ENCODE measurements at regions not wholly inside any gene's neighbourhood (a gene's known extent, or its start where the extent isn't known, plus 50 kb on each side); places are given as distances from the start of the nearest gene placed in this dataset.

DNA sequence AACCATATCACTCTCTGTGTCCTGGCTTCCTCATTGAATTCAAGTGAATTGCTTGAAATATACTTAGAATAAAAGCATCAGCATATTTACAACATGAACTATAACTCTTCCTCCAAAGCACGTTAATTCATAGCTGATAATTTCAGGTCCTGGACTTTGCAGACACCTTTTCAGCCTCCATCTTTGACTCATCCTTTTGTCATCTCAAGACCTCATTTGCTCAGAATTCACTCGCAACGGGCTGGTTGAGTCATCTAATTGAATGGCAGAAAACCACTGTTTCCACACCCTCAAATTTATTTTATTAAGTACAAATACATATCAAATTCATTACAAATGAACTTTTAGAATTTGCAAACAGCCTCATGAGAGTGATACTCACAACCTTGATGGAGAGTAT lies 545.7 kb downstream of the GATA3 start:
- Histone ChIP-seq H3K27ac (no peak overlapping the region), H3K4me1 (no peaks in the 10 kb centered on the region), H3K9me3 (peaks cover 0 to 10% of the 10 kb centered on the region in 2 donors), H3K4me3 (no peak overlapping the region), H3K27me3 (no peaks in the 10 kb centered on the region), H3K36me3 (no peaks in the 10 kb centered on the region)
- intact Hi-C loops (cut with DNase I) = no loop called here
- DNase-seq = no peak
- ATAC-seq = no peak
- TF ChIP-seq, protein P1, sequence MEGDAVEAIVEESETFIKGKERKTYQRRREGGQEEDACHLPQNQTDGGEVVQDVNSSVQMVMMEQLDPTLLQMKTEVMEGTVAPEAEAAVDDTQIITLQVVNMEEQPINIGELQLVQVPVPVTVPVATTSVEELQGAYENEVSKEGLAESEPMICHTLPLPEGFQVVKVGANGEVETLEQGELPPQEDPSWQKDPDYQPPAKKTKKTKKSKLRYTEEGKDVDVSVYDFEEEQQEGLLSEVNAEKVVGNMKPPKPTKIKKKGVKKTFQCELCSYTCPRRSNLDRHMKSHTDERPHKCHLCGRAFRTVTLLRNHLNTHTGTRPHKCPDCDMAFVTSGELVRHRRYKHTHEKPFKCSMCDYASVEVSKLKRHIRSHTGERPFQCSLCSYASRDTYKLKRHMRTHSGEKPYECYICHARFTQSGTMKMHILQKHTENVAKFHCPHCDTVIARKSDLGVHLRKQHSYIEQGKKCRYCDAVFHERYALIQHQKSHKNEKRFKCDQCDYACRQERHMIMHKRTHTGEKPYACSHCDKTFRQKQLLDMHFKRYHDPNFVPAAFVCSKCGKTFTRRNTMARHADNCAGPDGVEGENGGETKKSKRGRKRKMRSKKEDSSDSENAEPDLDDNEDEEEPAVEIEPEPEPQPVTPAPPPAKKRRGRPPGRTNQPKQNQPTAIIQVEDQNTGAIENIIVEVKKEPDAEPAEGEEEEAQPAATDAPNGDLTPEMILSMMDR (IDR thresholded peaks at IDR 0.05) = no peak

DNA sequence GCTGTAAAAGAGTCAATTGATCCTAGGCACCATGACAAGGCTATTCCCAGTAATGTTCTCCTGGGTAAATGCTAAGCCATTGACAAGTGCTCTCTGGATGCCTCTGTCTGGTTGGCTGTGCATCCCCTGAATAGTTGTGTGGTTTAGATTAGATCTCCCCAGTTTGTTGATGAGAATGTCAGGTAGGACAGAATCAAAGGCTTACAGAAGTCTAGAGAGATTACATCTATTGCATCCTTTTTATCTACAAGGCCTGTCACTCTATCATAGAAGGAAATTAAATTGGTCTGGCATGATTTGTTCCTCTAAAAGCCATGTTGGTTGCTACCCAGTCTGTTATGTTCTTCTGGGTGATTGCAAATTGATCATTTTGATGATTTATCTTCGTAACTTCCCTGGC lies 548.3 kb downstream of the GATA3 start:
- intact Hi-C loops (cut with DNase I) = no loop called here
- Histone ChIP-seq H3K9me3 (peaks cover 0 to 26% of the 10 kb centered on the region in 2 donors), H3K27ac (no peak overlapping the region), H3K36me3 (no peaks in the 10 kb centered on the region), H3K27me3 (no peaks in the 10 kb centered on the region), H3K4me1 (no peaks in the 10 kb centered on the region), H3K4me3 (no peak overlapping the region)
- ATAC-seq = no peak
- TF ChIP-seq, protein P1 (IDR thresholded peaks at IDR 0.05) = no peak
- no peak for DNase-seq

DNA sequence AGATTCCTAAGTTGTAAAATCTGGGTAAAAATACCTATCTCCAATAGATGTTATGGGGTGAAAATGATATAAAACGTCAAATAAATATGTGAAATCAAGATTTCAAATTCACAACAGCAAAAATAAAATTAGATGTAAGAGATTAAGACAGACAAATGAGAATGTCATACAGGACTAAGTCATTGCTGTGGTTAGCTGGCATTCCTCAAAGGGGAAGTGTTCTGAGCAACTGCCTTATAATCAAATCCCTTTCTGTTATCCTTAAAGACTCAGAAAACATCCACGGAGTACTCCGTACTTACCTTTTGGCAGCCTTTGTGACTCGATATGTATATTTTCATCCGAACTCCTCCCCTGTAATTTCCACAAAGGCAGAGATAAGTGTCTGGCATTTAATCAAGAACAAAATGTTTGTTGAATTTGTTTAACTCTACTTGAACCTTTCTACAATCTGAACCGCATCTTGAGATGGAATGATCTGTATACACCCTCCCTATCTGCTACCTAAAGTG lies 559.6 kb downstream of the GATA3 start:
- no peak for ATAC-seq
- intact Hi-C loops (cut with DNase I) = no loop called here

DNA sequence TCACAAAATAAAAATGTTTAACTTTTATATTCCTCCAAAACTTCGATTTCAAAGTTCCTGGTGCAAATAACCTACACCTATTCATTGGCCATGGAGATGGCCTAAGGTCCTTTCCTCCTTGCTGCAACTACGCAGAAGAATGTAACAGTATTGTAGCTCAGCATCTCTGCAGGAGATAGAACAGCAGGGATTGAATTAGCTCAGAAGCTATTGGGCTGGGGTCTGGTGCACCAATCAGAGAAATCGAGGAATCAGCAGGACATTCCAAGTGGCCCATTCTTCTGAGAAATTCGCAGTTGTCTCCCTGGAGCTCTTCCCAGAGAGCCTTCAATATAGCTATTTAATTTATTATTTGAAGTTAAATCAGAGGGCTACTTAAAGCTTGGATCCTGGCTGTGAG lies 560.6 kb downstream of the GATA3 start:
- intact Hi-C loops (cut with DNase I) = no loop called here
- H3K27me3 ChIP-seq = no peaks in the 10 kb centered on the region
- TF ChIP-seq, protein P1 (IDR thresholded peaks at IDR 0.05) = no peak
- H3K4me3 ChIP-seq = no peak overlapping the region
- ATAC-seq = no peak
- H3K9me3 ChIP-seq = no peaks in the 10 kb centered on the region
- H3K36me3 ChIP-seq = no peaks in the 10 kb centered on the region
- no peak for DNase-seq
- H3K27ac ChIP-seq = no peak overlapping the region
- no peaks in the 10 kb centered on the region for H3K4me1 ChIP-seq

More for the DNA sequence above, 559.6 kb downstream of the GATA3 start:
- Histone ChIP-seq H3K36me3 (no peaks in the 10 kb centered on the region), H3K4me1 (no peaks in the 10 kb centered on the region), H3K27me3 (no peaks in the 10 kb centered on the region), H3K27ac (no peak overlapping the region), H3K9me3 (peaks cover 0 to 3% of the 10 kb centered on the region in 2 donors), H3K4me3 (no peak overlapping the region)
- no peak for DNase-seq
- TF ChIP-seq, protein P1 (IDR thresholded peaks at IDR 0.05) = no peak

DNA sequence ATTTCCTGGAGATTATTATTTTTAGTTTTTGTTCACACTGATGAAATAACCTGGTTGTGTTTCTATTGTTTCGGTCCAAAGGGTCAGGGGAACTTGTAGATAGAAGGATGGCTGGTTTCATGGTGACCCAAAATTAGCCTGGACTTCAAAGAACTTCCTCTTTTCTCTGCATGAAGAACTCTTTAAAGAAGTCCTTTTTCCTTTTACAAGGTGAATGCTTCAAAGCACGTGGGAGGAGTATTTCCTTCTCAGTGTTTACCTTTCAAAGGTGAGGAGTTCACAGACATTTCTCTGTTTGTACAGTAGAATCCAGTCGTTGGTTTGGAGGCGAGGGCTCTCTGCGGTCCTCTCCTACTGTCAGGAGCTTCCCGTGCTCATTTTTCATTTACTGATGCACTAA lies 561.7 kb downstream of the GATA3 start:
- H3K4me3 ChIP-seq = no peak overlapping the region
- no peaks in the 10 kb centered on the region for H3K9me3 ChIP-seq
- ATAC-seq = peak; percentile 60
- peak in 1 of 4 donors; percentile 6 for DNase-seq
- no peak overlapping the region for H3K27ac ChIP-seq
- no peaks in the 10 kb centered on the region for H3K4me1 ChIP-seq
- no peaks in the 10 kb centered on the region for H3K36me3 ChIP-seq
- TF ChIP-seq, protein P1 (IDR thresholded peaks at IDR 0.05) = no peak
- intact Hi-C loops (cut with DNase I) = no loop called here
- H3K27me3 ChIP-seq = no peaks in the 10 kb centered on the region
